ENCODE measurements at regions not wholly inside any gene's neighbourhood (a gene's known extent, or its start where the extent isn't known, plus 50 kb on each side); places are given as distances from the start of the nearest gene placed in this dataset.
"Not testable (repeated sequence)": the region's sequence is repeated elsewhere in the genome, so short reads cannot be mapped to it uniquely, and the experiment has no call there.

- no peak for DNase-seq (ENCODE audit: extremely low read depth in 1 of 2, low read depth in 1 of 2)
Measured at GRCh38 chr4:85018983-85019382, 52.5 kb upstream of the WDFY3 start.

DNA sequence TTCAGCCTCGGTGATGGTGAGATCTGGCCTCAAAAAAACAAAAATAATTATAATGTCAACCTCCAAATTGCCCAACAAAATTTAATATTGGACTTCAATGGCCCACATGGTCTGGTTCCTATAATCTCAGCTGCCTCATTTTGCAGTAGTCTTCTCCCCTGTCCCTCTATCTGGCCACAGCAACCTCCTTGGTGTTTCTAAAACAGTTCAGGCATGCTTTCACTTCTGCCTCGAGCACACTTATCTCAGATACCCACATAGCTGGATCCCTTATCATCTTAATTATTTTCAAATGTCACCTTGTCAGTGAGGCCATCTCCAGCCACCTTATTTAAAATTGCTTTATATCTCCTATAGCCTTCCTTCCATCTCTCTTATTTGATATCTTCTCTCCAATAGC is 52.9 kb upstream of the WDFY3 start:
- no peak for DNase-seq (ENCODE audit: extremely low read depth in 1 of 2, low read depth in 1 of 2)

GRCh38 chr4:85024671-85025070 is 58.2 kb upstream of the WDFY3 start:
- no peak for DNase-seq (ENCODE audit: extremely low read depth in 1 of 2, low read depth in 1 of 2)

DNA sequence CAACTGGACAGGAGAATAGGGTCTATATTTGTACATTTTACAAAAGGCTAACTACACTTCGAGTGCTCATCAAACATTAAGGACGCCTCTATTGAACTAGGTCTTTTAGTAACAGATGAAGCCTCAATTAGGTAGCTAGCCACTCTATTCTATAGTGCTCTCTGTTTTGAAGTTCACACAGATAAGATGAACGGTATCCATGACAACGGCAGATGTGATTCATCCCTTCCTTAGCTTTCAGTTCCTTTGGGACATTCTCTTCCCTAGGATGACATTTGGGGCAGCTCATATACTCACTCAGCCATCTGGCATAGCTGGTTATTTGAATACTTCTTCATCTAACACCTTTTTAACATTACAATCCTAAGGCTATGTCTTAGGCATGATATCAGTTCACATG is 62.4 kb upstream of the WDFY3 start:
- no peak for DNase-seq (ENCODE audit: extremely low read depth in 1 of 2, low read depth in 1 of 2)

DNA sequence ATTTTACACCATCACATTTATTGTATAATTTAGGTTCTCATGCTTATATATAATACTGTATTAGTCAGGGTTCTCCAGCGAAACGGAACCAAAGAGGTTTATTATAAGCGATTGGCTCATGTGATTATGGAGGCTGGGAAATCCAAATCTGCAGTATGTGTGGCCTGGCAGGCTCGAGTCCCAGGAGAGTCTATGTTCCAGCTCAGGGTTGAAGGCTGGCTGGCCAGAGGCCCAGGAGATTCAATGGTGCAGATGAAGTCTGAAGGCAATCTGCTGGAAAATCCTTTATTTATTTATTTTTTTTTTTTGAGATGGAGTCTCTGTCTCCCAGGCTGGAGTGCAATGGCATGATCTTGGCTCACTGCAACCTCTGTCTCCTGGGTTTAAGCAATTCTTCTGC is 63.0 kb upstream of the WDFY3 start:
- DNase-seq (ENCODE audit: extremely low read depth in 1 of 2, low read depth in 1 of 2), result no peak

GRCh38 chr4:85030156-85030555 is 63.7 kb upstream of the WDFY3 start:
- no peak for DNase-seq (ENCODE audit: extremely low read depth in 1 of 2, low read depth in 1 of 2)

DNA sequence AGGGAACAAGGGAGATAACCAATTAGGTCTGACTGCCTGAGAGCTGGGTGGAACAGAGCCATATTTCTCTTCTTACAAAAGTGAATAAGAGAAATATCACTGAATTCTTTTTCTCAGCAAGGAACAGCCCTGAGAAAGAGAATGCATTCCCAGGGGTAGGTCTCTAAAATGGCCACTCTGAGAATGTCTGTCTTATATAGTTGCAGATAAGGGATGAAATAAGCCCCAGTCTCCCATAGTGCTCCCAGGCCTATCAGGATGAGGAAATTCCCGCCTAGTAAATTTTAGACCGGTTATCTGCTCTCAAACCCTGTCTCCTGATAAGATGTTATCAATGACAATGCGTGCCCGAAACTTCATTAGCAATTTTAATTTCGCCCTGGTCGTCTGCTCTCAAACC is 67.3 kb upstream of the WDFY3 start:
- DNase-seq (ENCODE audit: extremely low read depth in 1 of 2, low read depth in 1 of 2), result not testable (repeated sequence)

GRCh38 chr4:85039526-85039925 is 73.0 kb upstream of the WDFY3 start:
- no peak for DNase-seq (ENCODE audit: extremely low read depth in 1 of 2, low read depth in 1 of 2)

DNA sequence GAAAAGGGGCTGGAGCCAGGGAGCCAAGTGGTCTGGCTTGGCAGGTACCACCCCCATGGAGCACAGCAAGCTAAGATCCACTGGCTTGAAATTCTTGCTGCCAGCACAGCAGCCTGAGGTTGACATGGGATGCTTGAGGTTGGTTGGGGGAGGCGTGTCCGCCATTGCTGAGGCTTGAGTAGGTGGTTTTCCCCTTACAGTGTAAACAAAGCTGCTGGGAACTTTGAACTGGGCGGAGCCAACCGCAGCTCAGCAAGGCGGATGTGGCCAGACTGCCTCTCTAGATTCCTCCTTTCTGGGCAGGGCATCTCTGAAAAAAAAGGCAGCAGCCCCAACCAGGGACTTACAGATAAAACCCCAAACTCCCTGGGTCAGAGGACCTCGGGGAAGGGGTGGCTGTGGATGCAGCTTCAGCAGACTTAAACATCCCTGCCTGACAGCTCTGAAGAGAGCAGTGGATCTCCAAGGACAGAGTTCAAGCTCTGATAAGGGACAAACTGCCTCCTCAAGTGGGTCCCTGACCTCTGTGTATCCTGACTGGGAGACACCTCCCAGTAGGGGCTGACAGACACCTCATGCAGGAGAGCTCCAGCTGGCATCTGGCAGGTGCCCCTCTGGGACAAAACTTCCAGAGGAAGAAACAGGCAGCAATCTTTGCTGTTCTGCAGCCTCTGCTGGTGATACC is 77.5 kb upstream of the WDFY3 start:
- not testable (repeated sequence) for DNase-seq (ENCODE audit: extremely low read depth in 1 of 2, low read depth in 1 of 2)

GRCh38 chr4:85050736-85051135 is 84.2 kb upstream of the WDFY3 start:
- DNase-seq (ENCODE audit: extremely low read depth in 1 of 2, low read depth in 1 of 2), result no peak

- DNase-seq (ENCODE audit: extremely low read depth in 1 of 2, low read depth in 1 of 2), result no peak
Measured at GRCh38 chr4:85051526-85051925, 85.0 kb upstream of the WDFY3 start.

GRCh38 chr4:85054925-85055324 is 88.4 kb upstream of the WDFY3 start:
- not testable (repeated sequence) for DNase-seq (ENCODE audit: extremely low read depth in 1 of 2, low read depth in 1 of 2)

GRCh38 chr4:85058551-85058950 is 92.1 kb upstream of the WDFY3 start:
- no peak for DNase-seq (ENCODE audit: extremely low read depth in 1 of 2, low read depth in 1 of 2)

DNA sequence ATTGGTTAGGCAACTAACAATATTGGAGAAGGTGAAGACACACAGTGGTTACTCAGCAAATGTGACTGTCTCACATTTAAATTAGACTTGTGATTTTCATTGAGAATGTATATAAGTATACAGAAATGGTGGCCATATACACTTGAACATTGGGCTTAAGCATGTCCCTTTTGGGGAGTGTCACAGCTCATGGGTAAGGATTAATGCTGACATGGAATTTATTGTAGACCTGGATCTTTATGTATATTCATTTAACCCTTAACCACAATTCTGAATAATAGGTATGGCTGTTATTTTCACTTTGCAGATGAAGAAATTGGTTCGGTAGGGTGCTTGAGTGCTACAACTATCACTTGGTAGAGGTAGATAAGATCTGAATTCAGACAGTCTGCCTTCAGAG is 95.5 kb upstream of the WDFY3 start:
- DNase-seq (ENCODE audit: extremely low read depth in 1 of 2, low read depth in 1 of 2), result no peak

DNA sequence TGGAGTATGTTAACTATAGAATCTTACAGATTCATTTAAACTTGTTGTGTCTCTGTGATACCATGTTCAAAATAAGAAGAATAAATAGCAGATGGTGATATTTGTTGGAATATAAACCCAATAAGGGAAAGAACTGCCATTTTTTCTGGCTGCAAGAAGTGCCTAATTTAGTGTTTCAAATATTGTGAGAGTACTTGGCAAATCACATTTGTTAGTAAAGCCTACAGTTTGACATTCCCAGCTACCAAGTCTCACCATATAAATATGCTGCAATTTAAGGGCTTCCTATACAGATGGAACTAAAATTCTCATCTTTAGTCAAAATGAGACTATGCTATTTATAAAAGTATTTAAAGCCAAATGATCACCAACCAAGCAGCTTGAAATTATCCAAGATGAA is 96.0 kb upstream of the WDFY3 start:
- DNase-seq (ENCODE audit: extremely low read depth in 1 of 2, low read depth in 1 of 2), result no peak

DNA sequence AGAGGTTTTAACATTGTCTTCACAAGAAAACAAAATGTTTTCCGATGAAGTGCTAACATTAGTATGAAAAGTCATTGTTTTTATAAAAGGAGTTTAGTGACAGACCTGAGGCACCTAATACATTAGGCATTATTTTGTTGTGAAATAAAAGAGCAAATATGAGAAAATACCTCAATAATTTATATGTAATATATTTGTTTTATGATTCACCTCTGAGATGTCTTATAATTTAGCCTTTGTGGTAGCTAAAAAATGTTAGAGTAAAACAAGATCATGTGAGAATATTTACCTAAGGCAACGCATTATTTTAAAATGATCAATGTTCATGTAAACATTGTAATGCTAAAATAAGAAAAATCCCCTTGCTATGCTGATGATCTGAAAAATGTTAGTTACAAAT is 100.9 kb upstream of the WDFY3 start:
- no peak for DNase-seq (ENCODE audit: extremely low read depth in 1 of 2, low read depth in 1 of 2)

DNA sequence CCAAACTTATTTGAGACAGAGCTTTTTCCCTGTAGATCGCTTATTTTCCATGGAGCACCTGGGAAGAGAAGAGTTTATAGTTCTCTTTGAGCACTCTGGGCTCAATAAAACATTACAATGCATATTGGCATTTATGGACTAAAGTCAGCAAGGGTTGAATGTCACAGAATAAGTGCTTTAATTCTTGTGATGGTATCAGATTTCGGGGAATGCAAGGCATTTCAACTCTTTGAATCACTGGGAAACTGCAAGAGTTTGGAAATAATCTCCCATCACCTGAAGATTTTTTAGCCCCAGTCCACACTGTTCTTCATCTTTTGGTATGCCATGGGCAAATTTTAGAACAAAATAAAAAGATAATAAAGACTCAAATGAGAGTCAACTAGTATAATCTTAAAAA is 111.5 kb upstream of the WDFY3 start:
- DNase-seq (ENCODE audit: extremely low read depth in 1 of 2, low read depth in 1 of 2), result no peak

GRCh38 chr4:85081196-85081595 is 114.7 kb upstream of the WDFY3 start:
- DNase-seq (ENCODE audit: extremely low read depth in 1 of 2, low read depth in 1 of 2), result no peak

- no peak for DNase-seq (ENCODE audit: extremely low read depth in 1 of 2, low read depth in 1 of 2)
Measured at GRCh38 chr4:85084371-85085094, 118.0 kb upstream of the WDFY3 start.

DNA sequence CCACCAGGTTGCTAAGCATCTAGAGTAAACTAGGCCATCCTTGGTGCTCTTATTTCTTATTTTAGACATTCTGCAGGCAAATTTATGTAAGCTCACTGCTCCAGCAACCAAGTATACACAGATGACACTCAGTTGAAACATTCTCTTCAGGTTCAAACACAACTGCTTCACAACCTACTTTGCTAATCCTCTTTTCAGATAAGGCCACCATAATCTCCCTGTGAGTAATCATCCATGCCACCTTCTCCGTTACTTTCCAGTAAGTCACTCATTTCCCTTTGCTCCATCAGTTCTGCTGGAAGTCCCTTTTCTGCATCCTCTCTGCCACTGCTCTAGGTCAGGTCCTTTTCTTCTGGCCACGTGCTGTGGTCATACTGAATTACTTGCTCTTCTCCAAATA is 120.2 kb upstream of the WDFY3 start:
- no peak for DNase-seq (ENCODE audit: extremely low read depth in 1 of 2, low read depth in 1 of 2)

- no peak for DNase-seq (ENCODE audit: extremely low read depth in 1 of 2, low read depth in 1 of 2)
Measured at GRCh38 chr4:85092536-85092935, 126.0 kb upstream of the WDFY3 start.

DNA sequence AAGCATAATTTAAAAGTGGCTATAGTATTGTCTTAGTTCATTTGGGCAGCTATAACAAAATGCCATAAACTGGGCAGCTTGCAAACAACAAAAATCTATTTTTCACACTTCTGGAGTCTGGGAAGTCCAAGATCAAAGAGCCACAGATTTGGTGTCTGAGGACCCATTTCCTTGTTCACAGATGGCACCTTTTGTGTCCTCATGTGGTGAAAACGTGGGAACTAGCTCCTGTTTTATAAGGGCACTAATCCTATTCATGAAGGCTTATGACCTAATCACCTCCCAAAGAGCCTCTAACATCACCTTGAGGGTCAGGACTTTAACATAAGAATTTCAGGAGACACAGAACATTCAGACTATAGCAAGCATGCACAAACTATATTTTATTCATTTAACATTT is 126.5 kb upstream of the WDFY3 start:
- no peak for DNase-seq (ENCODE audit: extremely low read depth in 1 of 2, low read depth in 1 of 2)

DNA sequence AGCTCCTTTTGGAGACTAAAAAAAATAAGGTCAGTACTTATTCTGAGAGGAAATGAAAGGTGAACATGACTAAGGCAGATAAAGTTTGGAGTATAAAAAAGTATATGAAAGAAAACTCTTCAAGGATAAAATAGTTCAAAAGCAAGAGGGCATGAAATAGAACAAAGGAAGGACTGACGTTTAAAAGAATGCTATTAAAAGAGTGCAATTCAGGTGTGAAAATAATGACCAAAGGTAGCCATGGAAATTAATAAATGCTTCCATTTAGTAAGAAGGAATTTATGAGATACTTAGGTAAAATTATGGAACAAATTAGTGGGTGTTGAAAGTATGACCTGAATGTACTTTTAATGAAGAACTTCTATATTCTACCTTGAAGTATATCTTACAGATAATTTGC is 128.2 kb upstream of the WDFY3 start:
- no peak for DNase-seq (ENCODE audit: extremely low read depth in 1 of 2, low read depth in 1 of 2)
